ENCODE measurements at regions not wholly inside any gene's neighbourhood (a gene's known extent, or its start where the extent isn't known, plus 50 kb on each side); places are given as distances from the start of the nearest gene placed in this dataset.

- no peak for DNase-seq
These were observed 158.9 kb upstream of the GLI2 start for GRCh38 chr2:120576509-120577474.

GRCh38 chr2:120577721-120578295, 157.9 kb upstream of the GLI2 start:
- DNase-seq, result no peak

GRCh38 chr2:120578576-120579352, 156.9 kb upstream of the GLI2 start:
- DNase-seq, result no peak

- DNase-seq, result no peak
These were observed 155.6 kb upstream of the GLI2 start for GRCh38 chr2:120579916-120580685.

GRCh38 chr2:120580709-120581108, 155.0 kb upstream of the GLI2 start:
- no peak for DNase-seq

GRCh38 chr2:120583121-120583520, 152.5 kb upstream of the GLI2 start:
- DNase-seq, result no peak

- no peak for DNase-seq
These were observed 151.7 kb upstream of the GLI2 start for GRCh38 chr2:120583851-120584570.

GRCh38 chr2:120586507-120587278, 149.0 kb upstream of the GLI2 start:
- no peak for DNase-seq

GRCh38 chr2:120587279-120587996, 148.2 kb upstream of the GLI2 start:
- DNase-seq, result no peak

GRCh38 chr2:120587997-120588336, 147.7 kb upstream of the GLI2 start:
- DNase-seq, result no peak

GRCh38 chr2:120589771-120590608, 145.7 kb upstream of the GLI2 start:
- no peak for DNase-seq

- DNase-seq, result no peak
These were observed 144.8 kb upstream of the GLI2 start for GRCh38 chr2:120590841-120591240.

- DNase-seq, result no peak
These were observed 144.1 kb upstream of the GLI2 start for GRCh38 chr2:120591572-120591971.

GRCh38 chr2:120592084-120592483, 143.6 kb upstream of the GLI2 start:
- DNase-seq, result no peak

GRCh38 chr2:120593921-120594686, 141.6 kb upstream of the GLI2 start:
- no peak for DNase-seq

- no peak for DNase-seq
These were observed 140.6 kb upstream of the GLI2 start for GRCh38 chr2:120594856-120595685.

- no peak for DNase-seq
These were observed 139.9 kb upstream of the GLI2 start for GRCh38 chr2:120595739-120596138.
